Renal pelvis (tissue), 1 donor: ENCODE measurements at regions not wholly inside any gene's neighbourhood (a gene's known extent, or its start where the extent isn't known, plus 50 kb on each side); places are given as distances from the start of the nearest gene placed in this dataset.

ENCODE experiments used
- DNase-seq: peaks from one replicate; pipeline ENCODE4 v3.0.0-alpha.2; 2013

DNA sequence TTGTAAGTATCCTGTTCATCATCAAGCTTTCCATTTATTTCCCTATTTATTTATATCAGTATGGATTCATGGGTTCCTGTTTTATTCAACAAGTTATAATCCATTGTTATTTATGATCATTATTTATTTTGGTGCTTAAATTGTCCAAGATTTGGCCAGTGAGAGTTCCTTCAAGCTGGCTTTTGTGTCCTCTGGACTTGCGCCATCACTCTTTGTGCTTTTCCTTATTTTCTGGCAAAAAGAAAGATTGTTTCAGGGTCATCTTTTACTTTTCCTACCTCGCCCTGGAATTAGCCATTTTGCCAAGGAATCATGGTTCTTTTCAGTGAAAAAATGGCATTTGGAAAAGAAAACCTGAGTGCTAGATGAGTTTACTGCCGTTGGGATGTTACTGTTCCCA lies 193.4 kb downstream of the ADAMTS15 start:
- DNase-seq: no peak

- DNase-seq: no peak
Measured at GRCh38 chr11:130642994-130643393, 194.5 kb downstream of the ADAMTS15 start.

GRCh38 chr11:130644187-130644586 lies 195.7 kb downstream of the ADAMTS15 start:
- DNase-seq: no peak

DNA sequence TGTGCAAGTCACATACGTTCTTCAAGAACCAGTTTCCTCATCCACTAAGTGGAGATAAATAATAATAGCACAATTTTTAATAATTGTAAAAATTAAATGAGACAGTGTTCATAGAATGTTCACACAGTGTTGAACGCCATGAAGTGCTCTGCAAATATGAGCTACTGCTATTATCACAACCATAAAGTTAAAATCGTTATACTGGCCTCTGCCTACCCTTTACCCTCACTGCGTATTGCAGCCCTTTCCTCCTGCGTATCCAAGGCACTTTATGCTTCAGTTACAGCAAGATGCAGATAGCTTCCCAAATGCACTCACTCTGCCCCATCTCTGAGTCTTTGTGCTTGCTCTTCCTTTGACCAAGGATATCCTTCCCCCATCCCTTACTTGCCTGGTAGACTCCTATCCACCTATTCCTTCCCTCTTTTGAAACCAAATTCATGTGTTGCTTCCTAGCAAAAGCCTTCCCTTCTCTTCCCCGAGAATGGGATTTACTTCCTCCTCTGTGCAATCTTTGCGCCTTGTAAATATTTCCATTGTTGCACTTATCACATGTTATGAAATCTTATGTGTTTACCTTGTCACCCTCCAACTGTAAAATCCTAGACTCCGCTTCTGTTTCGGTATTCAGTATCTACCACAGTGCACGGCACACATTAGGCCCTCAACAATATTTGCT lies 196.9 kb downstream of the ADAMTS15 start:
- DNase-seq: no peak

DNA sequence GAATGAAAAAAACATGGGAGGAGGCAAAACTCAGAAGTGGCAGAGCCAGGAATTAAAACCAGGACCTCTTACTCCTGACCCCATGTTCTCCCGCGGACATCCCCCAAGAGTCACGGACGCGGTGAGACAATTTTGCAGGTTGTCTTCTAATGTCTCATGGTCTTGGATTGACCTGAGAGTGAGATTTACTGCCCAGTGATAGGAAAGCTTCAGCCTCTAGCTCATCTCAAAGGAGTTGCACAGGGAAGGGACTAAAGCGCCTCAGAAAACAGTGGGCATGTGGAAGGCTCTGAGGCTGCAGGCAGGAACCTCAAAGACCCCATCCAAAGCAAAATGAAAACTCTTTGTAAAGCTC lies 197.4 kb downstream of the ADAMTS15 start:
- DNase-seq: no peak

- DNase-seq: no peak
Measured at GRCh38 chr11:130646881-130647280, 198.4 kb downstream of the ADAMTS15 start.

- DNase-seq: no peak
Measured at GRCh38 chr11:130647371-130647770, 198.9 kb downstream of the ADAMTS15 start.

GRCh38 chr11:130649801-130650200 lies 201.4 kb downstream of the ADAMTS15 start:
- no peak for DNase-seq

- DNase-seq: no peak
Measured at GRCh38 chr11:130650456-130651030, 202.1 kb downstream of the ADAMTS15 start.

- no peak for DNase-seq
Measured at GRCh38 chr11:130651066-130651855, 202.8 kb downstream of the ADAMTS15 start.

DNA sequence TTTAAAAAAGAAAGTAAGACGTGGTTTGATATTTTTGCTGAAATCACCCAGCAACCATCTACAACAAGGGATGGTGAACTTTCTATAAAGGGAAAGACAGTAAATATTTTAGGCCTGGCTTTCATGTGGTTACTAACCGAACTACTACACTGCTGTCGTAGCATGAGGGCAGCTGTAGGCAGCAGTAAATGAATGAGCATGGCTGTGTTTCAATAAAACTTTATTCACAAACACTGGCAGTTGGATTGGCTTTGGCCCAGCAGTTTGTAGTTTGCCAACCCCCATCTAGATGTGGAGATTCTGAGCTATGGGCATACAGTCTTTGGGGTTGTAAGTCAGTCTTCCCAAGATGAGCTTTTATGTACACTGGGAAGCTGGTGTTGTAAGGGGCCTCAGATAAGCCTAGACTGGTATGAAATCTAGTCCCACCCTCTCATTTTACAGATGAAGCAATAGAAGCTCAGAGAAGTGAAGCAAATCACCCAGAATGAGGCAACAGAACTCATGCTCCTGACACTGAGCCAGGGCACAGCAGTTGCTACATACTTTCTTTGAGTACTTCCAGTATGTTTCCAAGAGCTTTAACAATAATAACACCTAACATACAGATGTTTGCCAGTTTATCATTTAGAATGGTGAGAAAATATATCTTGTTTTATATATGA lies 204.4 kb downstream of the ADAMTS15 start:
- DNase-seq: no peak

DNA sequence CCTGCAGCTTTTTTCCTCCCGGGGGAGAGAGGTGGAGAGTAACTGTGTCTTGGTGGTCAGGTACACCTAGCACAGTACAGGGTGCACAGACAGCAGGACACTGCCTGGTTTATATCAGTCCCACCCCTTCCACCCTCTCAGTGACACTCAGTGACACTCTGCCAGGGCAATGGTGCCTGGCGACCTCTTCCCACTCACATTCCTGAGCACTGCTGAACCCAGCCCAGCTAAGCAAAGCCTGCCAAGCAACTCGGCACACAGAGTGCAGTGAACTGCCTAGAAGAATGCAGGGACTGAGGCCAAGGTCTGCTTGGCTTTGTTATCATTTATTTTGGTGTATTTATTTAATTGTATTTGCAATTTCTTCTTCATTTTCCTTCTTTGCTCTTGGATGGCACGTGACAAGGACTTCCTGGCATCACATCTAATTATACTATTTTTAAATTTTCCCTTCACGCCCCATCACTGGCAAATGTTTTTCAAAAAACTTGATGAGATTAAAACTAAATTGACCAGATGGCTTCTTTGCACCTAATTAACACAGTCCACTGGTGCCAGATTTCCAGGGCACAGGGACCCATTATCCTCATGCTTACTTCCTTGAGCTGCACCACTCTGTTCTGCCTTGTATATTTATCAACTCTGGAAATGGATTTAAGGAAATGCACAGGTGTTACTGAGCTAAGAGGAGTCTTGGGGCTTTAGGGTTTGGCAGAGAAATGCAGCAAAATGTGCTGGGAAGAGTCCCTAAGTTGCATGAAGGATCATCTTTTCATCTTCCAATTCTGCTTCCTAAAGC lies 205.6 kb downstream of the ADAMTS15 start:
- peak; percentile 88 for DNase-seq

GRCh38 chr11:130655300-130655699 lies 206.9 kb downstream of the ADAMTS15 start:
- DNase-seq: no peak

DNA sequence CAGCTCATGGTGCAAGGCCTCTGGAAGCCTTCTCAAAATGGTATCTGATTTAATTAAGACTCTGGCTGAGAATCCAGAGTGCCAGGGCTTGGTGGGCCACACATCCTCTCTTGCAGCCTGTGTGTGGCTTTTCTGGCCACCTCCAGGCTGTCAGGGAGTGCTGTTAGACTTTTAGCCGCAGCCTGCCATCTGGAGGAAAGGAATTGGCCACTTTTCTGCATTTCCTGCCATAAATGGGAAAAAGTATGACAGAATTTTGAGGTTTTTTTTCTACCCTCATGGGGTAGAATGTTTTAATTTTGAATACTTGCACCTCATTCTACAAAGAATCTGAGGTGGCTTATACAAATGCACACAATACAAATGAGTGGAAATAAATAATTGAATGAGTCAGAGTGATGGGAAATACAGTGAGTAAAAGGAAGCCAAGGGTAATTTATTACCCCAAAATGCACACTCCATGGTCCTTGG lies 218.4 kb downstream of the ADAMTS15 start:
- DNase-seq: no peak

GRCh38 chr11:130668751-130669150 lies 220.3 kb downstream of the ADAMTS15 start:
- no peak for DNase-seq

GRCh38 chr11:130670200-130670599 lies 221.8 kb downstream of the ADAMTS15 start:
- DNase-seq: no peak

- DNase-seq: peak; percentile 84
Measured at GRCh38 chr11:130671801-130672700, 223.6 kb downstream of the ADAMTS15 start.

- DNase-seq: no peak
Measured at GRCh38 chr11:130672911-130673310, 224.5 kb downstream of the ADAMTS15 start.

GRCh38 chr11:130673698-130674097 lies 225.3 kb downstream of the ADAMTS15 start:
- DNase-seq: no peak

DNA sequence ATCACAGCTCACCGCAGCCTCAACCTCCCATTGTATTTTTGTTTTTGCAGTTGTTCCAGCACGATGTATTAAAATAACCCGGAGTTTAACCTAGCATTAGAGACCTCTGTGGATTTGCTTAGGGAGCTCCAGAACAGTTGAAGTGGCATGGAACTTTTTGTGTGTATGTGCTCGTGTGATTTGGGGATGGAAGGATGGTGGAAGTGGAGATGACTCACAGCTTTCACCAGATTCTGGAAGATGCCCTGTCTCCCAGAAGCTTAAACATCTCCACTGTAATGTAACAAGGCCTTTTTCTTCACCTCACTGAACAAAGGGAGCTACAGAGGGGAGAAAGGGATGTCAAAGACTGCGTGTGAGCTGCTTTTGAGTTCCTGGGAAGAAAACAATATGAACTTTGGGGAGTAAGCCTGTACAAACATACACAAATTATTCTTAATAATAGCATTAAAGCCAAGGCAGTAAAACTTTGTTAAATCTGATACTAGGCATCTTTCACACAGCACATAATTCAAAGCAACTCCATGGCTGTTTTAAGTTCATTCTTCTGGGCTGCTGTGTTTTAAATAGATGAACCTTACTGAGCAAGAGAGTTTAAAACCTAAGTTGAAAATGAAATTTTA lies 226.4 kb downstream of the ADAMTS15 start:
- peak; percentile 77 for DNase-seq
